Glutamatergic neuron (in vitro differentiated cells): ENCODE measurements at regions not wholly inside any gene's neighbourhood (a gene's known extent, or its start where the extent isn't known, plus 50 kb on each side); places are given as distances from the start of the nearest gene placed in this dataset.
"Not testable (repeated sequence)": the region's sequence is repeated elsewhere in the genome, so short reads cannot be mapped to it uniquely, and the experiment has no call there.

Source experiments
- DNase-seq: peaks from one replicate; pipeline ENCODE4 v3.0.0; 2022
- H3K27ac Mint-ChIP-seq: one replicate; pipeline ENCODE4 v1.8.0; 2020; ENCODE audit warnings: mild to moderate bottlenecking, mixed read lengths, inconsistent platforms; ENCODE audit not compliant: unreplicated experiment
- H3K27me3 Mint-ChIP-seq: one replicate; pipeline ENCODE4 v1.8.0; 2020; ENCODE audit warnings: mild to moderate bottlenecking, moderate library complexity, mixed read lengths, inconsistent platforms; ENCODE audit not compliant: unreplicated experiment
- H3K36me3 Mint-ChIP-seq: one replicate; pipeline ENCODE4 v1.8.0; 2020; ENCODE audit warnings: mild to moderate bottlenecking, mixed read lengths, inconsistent platforms; ENCODE audit not compliant: unreplicated experiment
- H3K4me1 Mint-ChIP-seq: one replicate; pipeline ENCODE4 v1.8.0; 2020; ENCODE audit warnings: mild to moderate bottlenecking, low read depth, mixed read lengths, inconsistent platforms; ENCODE audit not compliant: unreplicated experiment
- H3K4me3 Mint-ChIP-seq: one replicate; pipeline ENCODE4 v1.8.0; 2020; ENCODE audit warnings: mild to moderate bottlenecking, mixed read lengths, inconsistent platforms; ENCODE audit not compliant: unreplicated experiment
- H3K9me3 Mint-ChIP-seq: one replicate; pipeline ENCODE4 v1.8.0; 2020; ENCODE audit warnings: mild to moderate bottlenecking, moderate library complexity, mixed read lengths, inconsistent platforms; ENCODE audit not compliant: unreplicated experiment
- TF ChIP-seq, protein P1 (sequence below): fragments of 200-600 bp; sonication (generic); IDR thresholded peaks from one replicate; pipeline ENCODE4 v1.5.0; 2021; ENCODE audit not compliant: partially characterized antibody, unreplicated experiment

DNA sequence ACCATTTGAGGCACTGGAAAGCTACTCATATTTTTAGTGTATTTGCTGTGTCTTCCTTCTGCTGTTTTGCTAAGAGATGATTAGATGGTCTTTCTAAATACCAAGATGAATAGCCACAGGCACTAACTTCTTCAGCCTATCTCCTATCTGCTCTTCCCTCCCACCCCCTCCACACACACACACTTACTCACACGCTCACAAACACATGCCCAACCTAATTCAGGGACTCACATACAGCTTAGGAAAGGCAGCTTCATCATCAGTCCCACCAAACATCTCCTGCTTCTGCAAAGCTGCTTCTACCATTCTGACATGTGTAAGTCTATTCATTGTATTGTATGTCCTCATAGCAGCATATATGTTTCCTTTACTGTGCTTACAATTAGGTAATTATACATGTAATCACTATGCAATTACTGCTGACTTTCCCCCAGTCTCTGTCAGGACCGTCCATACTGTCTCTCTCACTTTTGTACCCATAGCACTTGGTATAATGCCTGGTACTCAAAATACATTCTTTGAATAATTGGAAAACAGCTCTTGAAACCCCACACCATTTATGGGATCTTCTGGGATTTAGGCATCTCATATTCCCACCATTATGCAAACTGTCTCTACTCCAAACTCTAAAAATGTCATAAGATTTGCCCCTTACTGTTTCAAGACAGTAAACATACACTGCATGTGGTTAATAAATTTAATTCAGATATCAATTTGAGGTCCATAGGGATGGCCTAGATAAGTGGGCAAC, 83.3 kb upstream of the HIF1A start:
- H3K36me3 Mint-ChIP-seq, result no peaks in the 10 kb centered on the region
- TF ChIP-seq, protein P1, sequence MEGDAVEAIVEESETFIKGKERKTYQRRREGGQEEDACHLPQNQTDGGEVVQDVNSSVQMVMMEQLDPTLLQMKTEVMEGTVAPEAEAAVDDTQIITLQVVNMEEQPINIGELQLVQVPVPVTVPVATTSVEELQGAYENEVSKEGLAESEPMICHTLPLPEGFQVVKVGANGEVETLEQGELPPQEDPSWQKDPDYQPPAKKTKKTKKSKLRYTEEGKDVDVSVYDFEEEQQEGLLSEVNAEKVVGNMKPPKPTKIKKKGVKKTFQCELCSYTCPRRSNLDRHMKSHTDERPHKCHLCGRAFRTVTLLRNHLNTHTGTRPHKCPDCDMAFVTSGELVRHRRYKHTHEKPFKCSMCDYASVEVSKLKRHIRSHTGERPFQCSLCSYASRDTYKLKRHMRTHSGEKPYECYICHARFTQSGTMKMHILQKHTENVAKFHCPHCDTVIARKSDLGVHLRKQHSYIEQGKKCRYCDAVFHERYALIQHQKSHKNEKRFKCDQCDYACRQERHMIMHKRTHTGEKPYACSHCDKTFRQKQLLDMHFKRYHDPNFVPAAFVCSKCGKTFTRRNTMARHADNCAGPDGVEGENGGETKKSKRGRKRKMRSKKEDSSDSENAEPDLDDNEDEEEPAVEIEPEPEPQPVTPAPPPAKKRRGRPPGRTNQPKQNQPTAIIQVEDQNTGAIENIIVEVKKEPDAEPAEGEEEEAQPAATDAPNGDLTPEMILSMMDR, result no peak
- no peak overlapping the region for H3K4me3 Mint-ChIP-seq
- no peak for DNase-seq
- H3K27ac Mint-ChIP-seq, result no peak overlapping the region
- H3K27me3 Mint-ChIP-seq, result peaks cover 3% of the 10 kb centered on the region
- H3K4me1 Mint-ChIP-seq, result peaks cover 31% of the 10 kb centered on the region
- peaks cover 4% of the 10 kb centered on the region for H3K9me3 Mint-ChIP-seq

DNA sequence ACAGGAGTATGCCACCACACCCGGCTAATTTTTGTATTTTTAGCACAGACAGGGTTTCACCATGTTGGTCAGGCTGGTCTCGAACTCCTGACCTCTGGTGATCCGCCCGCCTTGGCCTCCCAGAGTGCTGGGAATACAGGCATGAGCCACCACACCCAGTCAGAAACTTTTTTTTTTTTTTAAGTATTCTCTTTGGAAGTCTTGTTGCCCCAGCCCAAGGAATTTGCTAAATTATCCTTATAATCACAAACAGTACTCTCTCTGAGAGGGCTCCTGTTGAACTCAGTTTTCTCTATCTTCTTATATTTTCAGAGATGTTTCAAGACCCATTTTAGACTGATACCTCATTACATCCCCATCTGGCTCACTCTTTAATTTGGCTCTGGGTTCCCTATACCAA, 82.3 kb upstream of the HIF1A start:
- not testable (repeated sequence) for H3K27me3 Mint-ChIP-seq, H3K4me3 Mint-ChIP-seq, DNase-seq, H3K9me3 Mint-ChIP-seq, H3K27ac Mint-ChIP-seq, H3K36me3 Mint-ChIP-seq
- peaks cover 22% of the 10 kb centered on the region for H3K4me1 Mint-ChIP-seq

DNA sequence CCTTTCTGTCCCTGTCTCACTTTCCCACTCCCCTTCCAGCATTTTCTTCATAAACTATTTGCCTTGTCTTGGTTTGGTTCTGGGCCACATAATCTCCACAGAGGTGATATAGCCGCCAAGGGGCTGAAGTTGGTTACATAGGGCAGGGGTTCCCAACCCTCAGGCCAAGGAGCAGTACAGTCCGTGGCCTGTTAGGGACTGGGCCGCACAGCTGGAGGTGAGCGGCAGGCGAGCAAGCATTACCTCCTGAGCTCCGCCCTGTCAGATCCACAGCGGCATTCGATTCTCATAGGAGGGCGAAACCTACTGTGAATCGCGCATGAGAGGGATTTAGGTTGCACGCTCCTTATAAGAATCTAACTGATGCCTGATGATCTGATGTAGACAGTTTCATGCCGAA, 80.6 kb upstream of the HIF1A start:
- H3K27ac Mint-ChIP-seq, result no peak overlapping the region

DNA sequence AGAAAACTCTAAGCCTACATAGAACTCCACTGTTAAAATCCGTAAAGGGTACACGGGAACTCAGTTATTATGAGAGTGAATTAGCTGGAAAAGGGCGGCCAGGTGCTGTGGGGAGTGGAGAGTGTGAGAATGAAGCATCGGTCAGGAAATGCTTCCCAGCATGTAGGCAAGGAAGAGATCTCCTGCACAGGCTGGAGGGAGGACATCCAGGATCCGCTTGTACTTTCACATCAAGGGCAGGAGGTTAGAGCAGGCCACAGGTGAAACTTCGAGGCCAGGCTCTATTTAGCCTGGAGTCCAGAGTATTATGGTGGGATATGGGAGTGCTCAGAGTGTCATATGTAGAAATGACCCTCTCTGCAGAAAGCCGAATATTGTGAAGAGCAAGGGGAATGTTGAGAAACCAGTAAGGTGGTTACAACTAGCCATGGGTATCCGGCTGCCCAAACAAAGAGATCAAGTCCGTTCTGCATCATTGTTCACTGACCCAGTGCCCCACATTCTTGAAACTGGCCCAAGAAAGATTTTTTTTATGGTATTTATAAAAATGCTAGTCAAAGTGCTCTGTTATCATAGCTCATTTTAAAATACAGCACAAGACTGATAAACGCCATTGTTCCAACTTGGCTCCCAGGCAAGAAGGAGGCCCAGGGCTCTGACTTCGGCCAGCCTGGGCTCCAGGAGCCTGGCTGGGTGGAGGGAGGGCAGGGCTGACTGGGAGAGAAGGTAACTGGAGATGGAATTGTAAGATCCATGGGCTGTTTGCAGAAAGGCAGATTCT, 79.4 kb upstream of the HIF1A start:
- Mint-ChIP-seq H3K4me1 (peaks cover 4% of the 10 kb centered on the region), H3K27me3 (no peaks in the 10 kb centered on the region), H3K4me3 (no peak overlapping the region), H3K36me3 (no peaks in the 10 kb centered on the region), H3K27ac (no peak overlapping the region), H3K9me3 (no peaks in the 10 kb centered on the region)
- TF ChIP-seq, protein P1, result no peak
- DNase-seq, result no peak

More for the DNA sequence above, 80.6 kb upstream of the HIF1A start:
- peaks cover 5% of the 10 kb centered on the region for H3K4me1 Mint-ChIP-seq
- H3K4me3 Mint-ChIP-seq, result no peak overlapping the region
- no peaks in the 10 kb centered on the region for H3K36me3 Mint-ChIP-seq
- H3K27me3 Mint-ChIP-seq, result no peaks in the 10 kb centered on the region
- DNase-seq, result no peak
- no peaks in the 10 kb centered on the region for H3K9me3 Mint-ChIP-seq
- TF ChIP-seq, protein P1, result no peak

DNA sequence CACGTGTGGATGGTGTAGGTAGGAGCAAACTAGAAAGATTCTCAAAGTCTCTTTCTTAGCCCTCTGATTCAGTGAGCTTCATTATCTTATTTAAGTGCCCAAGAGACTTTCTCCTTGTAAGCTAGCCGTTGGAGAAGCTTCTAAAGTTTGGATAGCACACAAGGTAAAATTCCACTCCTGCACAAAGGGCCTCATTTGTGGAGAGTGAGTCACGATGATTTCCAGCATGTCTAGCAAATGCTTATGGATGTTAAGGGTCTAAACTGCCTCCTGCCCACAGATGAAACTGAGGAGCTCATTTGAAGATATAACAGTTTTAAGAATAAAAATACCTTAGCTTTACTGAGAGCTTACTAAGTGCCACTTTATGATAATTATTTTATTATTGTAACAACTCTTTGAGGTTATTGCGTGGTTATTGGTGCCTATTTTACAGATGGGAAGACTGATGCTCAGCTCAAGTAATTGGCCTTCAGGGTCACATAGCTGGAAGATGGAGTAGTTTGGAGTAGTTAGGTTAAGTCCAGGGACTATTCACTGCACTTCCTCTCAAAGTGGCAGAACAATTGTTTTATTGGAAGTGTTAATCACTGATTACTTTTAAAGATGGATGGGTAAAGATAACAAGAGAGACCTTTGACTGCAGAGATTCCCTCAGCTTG, 78.7 kb upstream of the HIF1A start:
- DNase-seq, result no peak
- H3K27me3 Mint-ChIP-seq, result no peaks in the 10 kb centered on the region
- peaks cover 4% of the 10 kb centered on the region for H3K4me1 Mint-ChIP-seq
- H3K36me3 Mint-ChIP-seq, result no peaks in the 10 kb centered on the region
- no peak overlapping the region for H3K4me3 Mint-ChIP-seq
- TF ChIP-seq, protein P1, result no peak
- no peaks in the 10 kb centered on the region for H3K9me3 Mint-ChIP-seq
- no peak overlapping the region for H3K27ac Mint-ChIP-seq
